LNCaP clone FGC (cell line): ENCODE measurements at regions not wholly inside any gene's neighbourhood (a gene's known extent, or its start where the extent isn't known, plus 50 kb on each side); places are given as distances from the start of the nearest gene placed in this dataset.

Experiments
- DNase-seq: peaks from one replicate; pipeline ENCODE4 v3.0.0-alpha.2; 2011; ENCODE audit warnings: low read depth
- H3K4me3 ChIP-seq: 2 replicates; pipeline ENCODE4 v1.5.1; 2011; ENCODE audit warnings: mild to moderate bottlenecking, low read depth, low read length, control low read depth
- CTCF ChIP-seq: IDR thresholded peaks from 2 replicates; pipeline ENCODE4 v1.5.1; 2012; ENCODE audit warnings: mild to moderate bottlenecking; ENCODE audit not compliant: control insufficient read depth, insufficient read depth; ENCODE audit errors: extremely low read depth

DNA sequence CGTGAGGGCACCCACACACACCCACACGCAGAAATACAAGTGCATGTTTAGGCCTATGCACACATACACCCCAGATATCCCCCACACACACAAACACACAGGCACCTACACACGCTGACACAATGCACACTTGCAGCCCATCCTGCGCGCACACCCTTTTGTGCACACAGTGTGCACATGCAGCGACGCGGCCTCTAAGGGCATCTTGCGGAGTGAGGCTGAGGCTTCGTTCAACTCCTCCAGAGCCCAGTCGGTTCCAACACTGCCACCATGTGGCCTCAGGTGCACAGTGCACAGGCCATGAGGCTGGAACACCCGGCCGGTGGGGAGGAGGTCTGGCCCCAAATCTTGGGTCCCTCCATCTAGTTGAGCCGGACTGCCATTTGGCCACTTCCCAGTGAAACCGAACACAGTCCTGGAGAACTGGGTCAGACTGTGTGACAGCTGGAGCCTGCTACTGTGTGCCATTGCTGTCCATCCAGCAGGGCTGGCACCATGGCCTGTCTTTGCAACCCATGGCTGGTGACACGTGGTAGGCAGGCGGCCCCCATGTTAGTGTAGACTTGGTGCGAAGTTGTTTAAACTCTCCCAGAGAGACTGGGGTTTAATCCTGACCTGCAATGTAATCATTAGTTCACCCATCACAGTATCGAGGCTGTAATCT lies 97.7 kb upstream of the MVB12B start:
- TF ChIP-seq CTCF: peak; percentile 97
- no peak overlapping the region for H3K4me3 ChIP-seq
- peak; percentile 26 for DNase-seq

DNA sequence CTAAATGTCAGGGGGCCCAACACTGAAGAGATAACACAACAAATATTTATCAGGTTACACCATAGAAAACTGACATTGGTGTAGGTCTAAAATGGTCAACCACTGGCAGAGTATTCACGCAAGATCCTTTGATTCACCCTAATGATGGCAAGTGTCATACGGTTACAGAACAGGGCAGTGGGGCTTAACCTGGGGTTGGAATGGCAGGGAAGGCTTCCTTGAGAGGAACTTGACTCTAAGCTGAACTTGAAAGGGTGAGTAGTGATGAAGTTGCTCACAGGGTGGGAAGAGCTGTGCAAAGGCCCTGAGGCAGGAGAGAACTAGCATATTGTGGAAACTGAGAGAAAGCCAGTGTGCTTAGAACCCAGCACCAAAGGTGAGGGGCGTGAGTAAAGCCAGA lies 97.1 kb upstream of the MVB12B start:
- H3K4me3 ChIP-seq: no peak overlapping the region
- no peak for DNase-seq
- no peak for TF ChIP-seq CTCF

- H3K4me3 ChIP-seq: no peak overlapping the region
- DNase-seq: no peak
- TF ChIP-seq CTCF: no peak
Observed at GRCh38 chr9:126230692-126231091, 95.9 kb upstream of the MVB12B start.

DNA sequence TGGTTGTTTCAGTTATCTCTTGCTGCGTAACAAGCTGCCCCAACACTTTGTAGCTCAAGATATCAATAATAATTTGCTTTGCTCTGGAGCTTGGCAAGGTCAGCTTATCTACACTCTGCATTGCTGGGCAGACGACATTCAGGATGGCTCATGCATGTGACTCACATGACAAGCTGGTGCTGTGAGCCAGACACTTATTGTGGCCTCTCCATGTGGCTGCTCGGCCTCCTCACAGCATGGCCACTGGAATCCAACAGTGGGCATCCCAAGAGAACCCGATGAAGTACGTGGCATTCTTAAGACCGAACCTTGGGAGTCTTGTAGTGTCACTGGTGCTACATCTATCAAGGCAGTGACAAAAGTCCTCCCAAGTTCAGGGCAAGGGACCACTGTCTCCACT lies 94.2 kb upstream of the MVB12B start:
- TF ChIP-seq CTCF: no peak
- no peak for DNase-seq
- no peak overlapping the region for H3K4me3 ChIP-seq

DNA sequence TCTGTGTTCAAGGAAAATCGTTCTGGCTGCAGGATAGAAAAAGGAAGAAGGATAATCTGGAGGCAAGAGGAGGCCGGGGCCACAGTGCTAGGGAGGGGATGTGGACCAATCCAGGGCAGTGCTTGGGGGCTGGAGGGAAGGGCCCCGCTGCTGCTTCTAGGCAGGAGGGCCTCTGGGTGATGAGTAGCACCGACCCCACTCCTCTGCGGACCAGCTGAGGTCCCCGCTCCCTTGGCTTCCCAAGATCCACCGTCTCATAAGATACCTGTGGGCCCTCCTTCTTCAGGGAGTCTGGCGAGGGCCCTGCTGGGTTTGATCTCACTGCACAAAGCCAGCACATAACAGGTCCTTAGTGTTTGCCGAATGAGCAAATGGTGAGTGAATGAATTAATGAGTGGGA lies 93.5 kb upstream of the MVB12B start:
- TF ChIP-seq CTCF: no peak
- no peak for DNase-seq
- H3K4me3 ChIP-seq: no peak overlapping the region

- no peak for DNase-seq
- H3K4me3 ChIP-seq: no peak overlapping the region
- TF ChIP-seq CTCF: no peak
Observed at GRCh38 chr9:126233913-126234525, 92.6 kb upstream of the MVB12B start.
